ENCODE measurements at regions not wholly inside any gene's neighbourhood (a gene's known extent, or its start where the extent isn't known, plus 50 kb on each side); places are given as distances from the start of the nearest gene placed in this dataset.

DNA sequence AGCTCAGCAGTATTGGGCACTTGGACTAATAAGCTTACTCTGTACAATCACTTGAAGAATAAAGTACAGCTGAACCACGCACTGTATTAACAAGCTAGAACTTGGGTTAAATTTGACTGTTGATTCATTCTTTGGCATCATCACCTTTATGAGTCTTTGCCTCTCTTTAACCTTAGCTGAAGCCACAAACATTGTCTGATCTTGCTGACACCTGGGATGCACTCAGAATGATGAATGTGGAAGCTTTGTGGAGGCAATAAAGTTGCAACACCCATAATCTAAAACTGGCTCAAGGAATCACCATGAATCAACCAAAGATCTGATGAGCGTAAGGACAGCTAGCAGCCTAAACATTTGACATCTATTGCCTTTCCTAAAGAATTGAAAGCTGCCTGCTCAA, 590.6 kb upstream of the SOX9 start:
- Histone ChIP-seq H3K4me3 (ENCODE audit: low read depth, low read length) (no peak overlapping the region), H3K27me3 (ENCODE audit: control insufficient read depth, insufficient read depth, low read length) (no peaks in the 10 kb centered on the region), H3K36me3 (ENCODE audit: control insufficient read depth, insufficient read depth, low read length) (no peaks in the 10 kb centered on the region)
- DNase-seq (ENCODE audit: low read depth) = no peak
- TF ChIP-seq, protein P1, sequence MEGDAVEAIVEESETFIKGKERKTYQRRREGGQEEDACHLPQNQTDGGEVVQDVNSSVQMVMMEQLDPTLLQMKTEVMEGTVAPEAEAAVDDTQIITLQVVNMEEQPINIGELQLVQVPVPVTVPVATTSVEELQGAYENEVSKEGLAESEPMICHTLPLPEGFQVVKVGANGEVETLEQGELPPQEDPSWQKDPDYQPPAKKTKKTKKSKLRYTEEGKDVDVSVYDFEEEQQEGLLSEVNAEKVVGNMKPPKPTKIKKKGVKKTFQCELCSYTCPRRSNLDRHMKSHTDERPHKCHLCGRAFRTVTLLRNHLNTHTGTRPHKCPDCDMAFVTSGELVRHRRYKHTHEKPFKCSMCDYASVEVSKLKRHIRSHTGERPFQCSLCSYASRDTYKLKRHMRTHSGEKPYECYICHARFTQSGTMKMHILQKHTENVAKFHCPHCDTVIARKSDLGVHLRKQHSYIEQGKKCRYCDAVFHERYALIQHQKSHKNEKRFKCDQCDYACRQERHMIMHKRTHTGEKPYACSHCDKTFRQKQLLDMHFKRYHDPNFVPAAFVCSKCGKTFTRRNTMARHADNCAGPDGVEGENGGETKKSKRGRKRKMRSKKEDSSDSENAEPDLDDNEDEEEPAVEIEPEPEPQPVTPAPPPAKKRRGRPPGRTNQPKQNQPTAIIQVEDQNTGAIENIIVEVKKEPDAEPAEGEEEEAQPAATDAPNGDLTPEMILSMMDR (IDR thresholded peaks at IDR 0.05; ENCODE audit: insufficient read depth, low read length, poor library complexity, severe bottlenecking) = no peak

DNA sequence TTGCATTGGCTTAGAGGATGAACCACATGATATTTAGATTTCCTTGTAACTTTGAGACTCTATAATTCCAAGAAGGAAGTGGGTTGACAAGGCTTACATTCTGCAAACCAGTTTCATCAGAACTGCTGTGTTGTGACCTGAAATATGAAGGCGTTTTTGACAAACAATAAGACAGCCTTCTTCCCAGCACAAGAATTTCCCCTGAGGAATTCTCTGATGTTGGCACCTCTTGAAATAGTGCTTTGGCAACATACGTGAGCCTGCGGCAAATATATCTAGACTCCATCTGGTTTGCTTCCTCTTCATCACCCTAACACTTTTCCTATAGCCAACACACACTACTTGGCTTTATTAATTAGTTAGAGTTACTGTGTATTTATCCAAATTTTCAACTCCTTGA, 585.5 kb upstream of the SOX9 start:
- H3K4me3 ChIP-seq (ENCODE audit: low read depth, low read length) = no peak overlapping the region
- no peak for DNase-seq (ENCODE audit: low read depth)
- H3K27me3 ChIP-seq (ENCODE audit: control insufficient read depth, insufficient read depth, low read length) = no peaks in the 10 kb centered on the region
- TF ChIP-seq, protein P1 (IDR thresholded peaks at IDR 0.05; ENCODE audit: insufficient read depth, low read length, poor library complexity, severe bottlenecking) = no peak
- H3K36me3 ChIP-seq (ENCODE audit: control insufficient read depth, insufficient read depth, low read length) = no peaks in the 10 kb centered on the region

DNA sequence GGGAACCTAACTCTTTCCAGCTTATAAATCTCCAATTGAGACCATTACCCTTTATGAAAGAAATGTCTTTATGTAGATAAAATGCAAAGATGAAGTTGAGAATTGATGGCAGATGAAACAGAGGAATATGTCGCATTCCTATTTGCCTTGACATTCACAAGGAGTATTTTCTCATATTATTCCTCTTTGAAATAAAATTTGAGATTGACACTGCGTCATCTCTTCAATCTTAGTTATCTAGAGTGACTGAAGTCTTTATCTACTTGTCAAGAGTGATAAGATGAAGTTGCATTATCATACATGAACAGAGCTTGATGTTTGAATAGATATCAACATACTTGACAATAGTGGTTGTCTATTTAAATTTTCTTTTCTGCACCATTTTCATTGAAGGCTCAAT, 574.4 kb upstream of the SOX9 start:
- DNase-seq (ENCODE audit: low read depth) = no peak
- TF ChIP-seq, protein P1 (IDR thresholded peaks at IDR 0.05; ENCODE audit: insufficient read depth, low read length, poor library complexity, severe bottlenecking) = no peak
- Histone ChIP-seq H3K4me3 (ENCODE audit: low read depth, low read length) (no peak overlapping the region), H3K27me3 (ENCODE audit: control insufficient read depth, insufficient read depth, low read length) (no peaks in the 10 kb centered on the region), H3K36me3 (ENCODE audit: control insufficient read depth, insufficient read depth, low read length) (no peaks in the 10 kb centered on the region)

DNA sequence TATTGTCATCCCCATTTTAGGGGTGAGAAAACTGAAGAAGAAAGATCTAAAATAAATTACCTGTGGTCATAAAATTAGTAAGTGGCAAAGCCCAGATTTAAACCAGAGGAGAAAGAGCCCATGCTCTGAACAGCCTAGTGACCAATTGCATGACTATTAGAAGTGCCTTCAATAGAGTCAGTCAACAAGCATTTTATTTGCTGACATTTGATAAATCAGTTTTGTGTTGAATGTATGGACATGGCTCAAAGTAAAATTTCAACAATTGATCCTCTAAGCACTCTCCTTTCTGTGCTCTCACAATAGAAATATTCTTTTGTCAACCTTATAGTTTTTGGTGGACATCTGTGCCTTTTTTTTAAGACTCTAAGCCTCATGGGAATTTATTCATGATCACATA, 572.9 kb upstream of the SOX9 start:
- Histone ChIP-seq H3K4me3 (ENCODE audit: low read depth, low read length) (no peak overlapping the region), H3K27me3 (ENCODE audit: control insufficient read depth, insufficient read depth, low read length) (no peaks in the 10 kb centered on the region), H3K36me3 (ENCODE audit: control insufficient read depth, insufficient read depth, low read length) (no peaks in the 10 kb centered on the region)
- TF ChIP-seq, protein P1 (IDR thresholded peaks at IDR 0.05; ENCODE audit: insufficient read depth, low read length, poor library complexity, severe bottlenecking) = no peak
- DNase-seq (ENCODE audit: low read depth) = no peak

DNA sequence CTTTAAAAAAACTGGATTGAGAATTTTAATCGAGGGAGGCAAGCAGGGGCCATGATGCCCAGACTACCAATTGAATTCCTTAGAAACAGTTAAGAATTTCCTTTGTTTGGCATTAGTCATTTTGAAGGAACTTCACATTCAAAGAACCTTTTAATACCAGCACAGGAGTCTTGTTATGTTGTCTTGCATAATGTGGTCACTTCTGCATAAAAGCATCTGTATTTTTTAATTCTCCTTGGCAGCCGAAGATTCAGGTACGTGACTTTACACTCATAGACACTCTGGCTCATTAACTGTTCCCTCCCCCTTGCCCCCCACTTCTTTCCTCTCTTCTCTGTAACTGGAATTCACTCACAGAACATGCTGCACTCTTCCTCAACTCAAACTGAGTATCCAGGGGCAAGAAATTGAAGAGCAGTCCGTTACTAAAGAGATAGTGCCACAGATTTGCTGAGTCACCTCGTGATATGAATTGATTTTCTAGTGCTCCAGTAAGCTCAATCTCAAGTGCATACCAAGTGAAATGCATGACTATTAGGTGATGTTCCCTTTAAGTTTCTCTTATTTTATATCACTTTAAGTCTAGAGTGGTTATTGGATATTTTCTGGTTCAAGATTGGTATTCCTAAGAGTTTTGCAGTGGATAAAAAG, 572.2 kb upstream of the SOX9 start:
- Histone ChIP-seq H3K27me3 (ENCODE audit: control insufficient read depth, insufficient read depth, low read length) (no peaks in the 10 kb centered on the region), H3K4me3 (ENCODE audit: low read depth, low read length) (no peak overlapping the region), H3K36me3 (ENCODE audit: control insufficient read depth, insufficient read depth, low read length) (no peaks in the 10 kb centered on the region)
- TF ChIP-seq, protein P1 (IDR thresholded peaks at IDR 0.05; ENCODE audit: insufficient read depth, low read length, poor library complexity, severe bottlenecking) = no peak
- DNase-seq (ENCODE audit: low read depth) = no peak

DNA sequence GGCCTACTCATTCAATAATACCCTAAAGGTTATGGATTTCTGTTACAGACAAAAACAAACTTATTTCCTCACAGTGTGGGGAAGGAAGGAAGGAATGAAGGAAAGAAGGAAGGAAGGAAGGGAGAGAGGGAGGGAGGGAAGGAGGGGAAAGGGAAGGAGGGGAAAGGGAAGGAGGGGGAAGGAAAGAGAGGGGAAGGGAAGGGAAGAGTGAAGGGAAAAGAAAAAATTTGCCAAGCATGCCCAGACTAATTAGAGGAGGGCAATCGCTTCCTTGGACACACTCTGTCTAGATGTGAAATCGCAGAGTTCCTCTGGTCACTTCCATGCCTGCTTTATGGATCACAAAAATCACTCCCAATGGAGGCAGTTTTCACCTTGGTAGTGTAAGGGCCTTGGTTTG, 570.1 kb upstream of the SOX9 start:
- no peaks in the 10 kb centered on the region for H3K36me3 ChIP-seq (ENCODE audit: control insufficient read depth, insufficient read depth, low read length)
- no peaks in the 10 kb centered on the region for H3K27me3 ChIP-seq (ENCODE audit: control insufficient read depth, insufficient read depth, low read length)
- DNase-seq (ENCODE audit: low read depth) = no peak
- TF ChIP-seq, protein P1 (IDR thresholded peaks at IDR 0.05; ENCODE audit: insufficient read depth, low read length, poor library complexity, severe bottlenecking) = no peak
- H3K4me3 ChIP-seq (ENCODE audit: low read depth, low read length) = no peak overlapping the region
